SK-MEL-5 (cell line): ENCODE measurements at regions not wholly inside any gene's neighbourhood (a gene's known extent, or its start where the extent isn't known, plus 50 kb on each side); places are given as distances from the start of the nearest gene placed in this dataset.
"Not testable (repeated sequence)": the region's sequence is repeated elsewhere in the genome, so short reads cannot be mapped to it uniquely, and the experiment has no call there.

ENCODE experiments used
- DNase-seq: peaks from one replicate; pipeline ENCODE4 v3.0.0-alpha.2; 2016; ENCODE audit warnings: low read depth, low spot score
- in situ Hi-C: cut with HindIII; loops from 2 replicates; pipeline ENCODE4 v1.10.0; 2016; ENCODE audit warnings: low sequenced_read_pairs, high pct_unique_total_duplicates, low pct_unique_long_range_greater_than_20kb

GRCh38 chr19:30066781-30067759, 125.0 kb downstream of the URI1 start:
- no peak for DNase-seq
- in situ Hi-C loops: no loop called here

- DNase-seq, in situ Hi-C loops: not testable (repeated sequence)
Observed at GRCh38 chr19:30067956-30068506, 126.0 kb downstream of the URI1 start.

- in situ Hi-C loops: no loop called here
- DNase-seq: no peak
Observed at GRCh38 chr19:30068528-30069395, 126.7 kb downstream of the URI1 start.

- DNase-seq: no peak
- in situ Hi-C loops: no loop called here
Observed at GRCh38 chr19:30069535-30070197, 127.6 kb downstream of the URI1 start.

GRCh38 chr19:30070198-30070967, 128.3 kb downstream of the URI1 start:
- in situ Hi-C loops: no loop called here

GRCh38 chr19:30070968-30071632, 129.1 kb downstream of the URI1 start:
- in situ Hi-C loops: no loop called here
- no peak for DNase-seq

More at GRCh38 chr19:30070198-30070967, 128.3 kb downstream of the URI1 start:
- DNase-seq: no peak

GRCh38 chr19:30071871-30072270, 129.8 kb downstream of the URI1 start:
- in situ Hi-C loops: no loop called here
- no peak for DNase-seq

GRCh38 chr19:30073152-30074000, 131.3 kb downstream of the URI1 start:
- in situ Hi-C loops: no loop called here

GRCh38 chr19:30074096-30074495, 132.1 kb downstream of the URI1 start:
- no peak for DNase-seq
- in situ Hi-C loops: no loop called here

More at GRCh38 chr19:30073152-30074000, 131.3 kb downstream of the URI1 start:
- no peak for DNase-seq

GRCh38 chr19:30074741-30075715, 133.0 kb downstream of the URI1 start:
- in situ Hi-C loops: no loop called here
- no peak for DNase-seq

GRCh38 chr19:30076101-30076551, 134.1 kb downstream of the URI1 start:
- in situ Hi-C loops: no loop called here
- DNase-seq: no peak

GRCh38 chr19:30076751-30077670, 135.0 kb downstream of the URI1 start:
- no peak for DNase-seq
- in situ Hi-C loops: no loop called here

GRCh38 chr19:30077851-30078355, 135.9 kb downstream of the URI1 start:
- DNase-seq: no peak
- in situ Hi-C loops: no loop called here
